T-cell (primary cell): ENCODE measurements at regions not wholly inside any gene's neighbourhood (a gene's known extent, or its start where the extent isn't known, plus 50 kb on each side); places are given as distances from the start of the nearest gene placed in this dataset.
A peak's percentile ranks its signal among the peaks of the same experiment; 100 is the strongest.

ENCODE experiments used
- ATAC-seq, 4 experiments: fragments of 200-7000 bp in 3 of 4; fragments of 150-1000 bp in 1 of 4; cut with Tn5 transposase; replicated peaks in 1 of 4; 1 replicate in 3 of 4; 2 replicates in 1 of 4; pipeline ENCODE4 v1.10.0; 2021; ENCODE audit warnings: moderate library complexity in 3 of 4, mild to moderate bottlenecking in 2 of 4, moderate number of reproducible peaks in 1 of 4
- CTCF ChIA-PET, 2 donors: fragments of 300-600 bp; sonication (Branson Sonifier 250); formaldehyde crosslinking; loops; one replicate each; lab custom pipeline; 2022; ENCODE audit warnings: antibody characterized with exemption in 2 of 2; lab: Charles Lee
- POLR2A ChIA-PET, 2 donors: fragments of 300-600 bp; sonication (Branson Sonifier 250); formaldehyde crosslinking; loops; one replicate each; lab custom pipeline; 2022; ENCODE audit warnings: antibody characterized with exemption in 2 of 2; lab: Charles Lee
- DNase-seq, 35 experiments: peaks; one replicate each; pipeline versions ENCODE4 v3.0.0 to v3.0.0-alpha.2; 2013 to 2023
- H3K27ac ChIP-seq: one replicate; pipeline ENCODE4 v1.5.1; 2013; ENCODE audit warnings: low read length
- H3K27me3 ChIP-seq, 2 experiments: replicated peaks in 1 of 2; 1 replicate in 1 of 2; 2 replicates in 1 of 2; pipeline versions ENCODE4 v1.6.1 to v1.7.0; 2013; ENCODE audit warnings: low read length in 1 of 2, mixed read lengths in 1 of 2; ENCODE audit not compliant: control insufficient read depth in 2 of 2, insufficient read depth in 2 of 2; ENCODE audit errors: extremely low read depth in 1 of 2
- H3K36me3 ChIP-seq, 2 donors: 1 replicate in 1 of 2; 2 replicates in 1 of 2; pipeline versions ENCODE4 v1.6.1 to v1.7.0; 2013; ENCODE audit warnings: low read length in 1 of 2; ENCODE audit not compliant: control insufficient read depth in 2 of 2, insufficient read depth in 1 of 2; ENCODE audit errors: extremely low read depth in 1 of 2
- H3K4me1 ChIP-seq, 2 experiments: 1 replicate in 1 of 2; 2 replicates in 1 of 2; pipeline versions ENCODE4 v1.6.1 to v1.7.0; 2013; ENCODE audit warnings: low read length in 2 of 2, mixed read lengths in 1 of 2; ENCODE audit not compliant: insufficient read depth in 2 of 2, control insufficient read depth in 1 of 2; ENCODE audit errors: extremely low read depth in 1 of 2
- H3K4me3 ChIP-seq, 2 donors: 1 replicate in 1 of 2; 2 replicates in 1 of 2; pipeline versions ENCODE4 v1.5.1 to v1.7.0; 2013; ENCODE audit warnings: mild to moderate bottlenecking in 2 of 2, low read length in 1 of 2, moderate library complexity in 1 of 2; ENCODE audit not compliant: control insufficient read depth in 1 of 2; ENCODE audit errors: extremely low read depth in 1 of 2
- H3K9me3 ChIP-seq: 2 replicates; pipeline ENCODE4 v1.7.0; 2013
- H3K27ac Mint-ChIP-seq, 2 donors: one replicate each; pipeline ENCODE4 v1.8.0; 2020 to 2021; ENCODE audit warnings: mild to moderate bottlenecking in 2 of 2, mixed read lengths in 2 of 2
- H3K27me3 Mint-ChIP-seq, 2 donors: one replicate each; pipeline ENCODE4 v1.8.0; 2021 to 2022; ENCODE audit warnings: mixed read lengths in 2 of 2
- H3K36me3 Mint-ChIP-seq: one replicate; pipeline ENCODE4 v1.8.0; 2021; ENCODE audit warnings: mixed read lengths
- H3K4me1 Mint-ChIP-seq, 3 donors: one replicate each; pipeline ENCODE4 v1.8.0; 2020 to 2022; ENCODE audit warnings: mixed read lengths in 3 of 3, mild to moderate bottlenecking in 1 of 3
- H3K4me3 Mint-ChIP-seq, 3 donors: one replicate each; pipeline ENCODE4 v1.8.0; 2020 to 2022; ENCODE audit warnings: mild to moderate bottlenecking in 3 of 3, mixed read lengths in 3 of 3, moderate library complexity in 3 of 3
- H3K9me3 Mint-ChIP-seq, 3 donors: one replicate each; pipeline ENCODE4 v1.8.0; 2020 to 2022; ENCODE audit warnings: mixed read lengths in 3 of 3
- WGBS: methylation state at CpG from one replicate; pipeline ENCODE4 v1.1.5; 2013; ENCODE audit warnings: missing lambda C conversion rate; ENCODE audit not compliant: insufficient coverage; 5-methylcytosine and 5-hydroxymethylcytosine counted together

- Histone ChIP-seq H3K36me3 (no peaks in the 10 kb centered on the region), H3K9me3 (no peaks in the 10 kb centered on the region), H3K4me3 (no peak overlapping the region), H3K27ac (no peak overlapping the region), H3K27me3 (no peaks in the 10 kb centered on the region), H3K4me1 (peaks cover 27 to 34% of the 10 kb centered on the region in 2 experiments)
- Mint-ChIP-seq H3K9me3 (no peaks in the 10 kb centered on the region), H3K4me3 (no peak overlapping the region), H3K36me3 (no peaks in the 10 kb centered on the region), H3K27me3 (no peaks in the 10 kb centered on the region), H3K4me1 (peaks cover 0 to 8% (median 2%) of the 10 kb centered on the region in 3 donors), H3K27ac (no peak overlapping the region)
- no peak for ATAC-seq
- CTCF ChIA-PET = interaction anchor here (0.5 to 1.1 kb wide), 6 partner anchors 14 to 555 kb away, joined by 3 read pairs; no protein-coding TSS in a partner anchor
- POLR2A ChIA-PET = interaction anchor here in 1 of 2 donors (0.6 kb wide), 1 partner anchor 33 kb away, joined by 3 read pairs; no protein-coding TSS in a partner anchor
- WGBS = 96% methylated on average over 3 of the region's 7 CpGs
- DNase-seq = no peak
These were observed 69.6 kb upstream of the ADO start for GRCh38 chr10:62734781-62735463.

GRCh38 chr10:62735464-62736167 lies 68.9 kb upstream of the ADO start:
- Histone ChIP-seq H3K9me3 (no peaks in the 10 kb centered on the region), H3K4me3 (no peak overlapping the region), H3K36me3 (no peaks in the 10 kb centered on the region), H3K4me1 (peaks cover 27 to 34% of the 10 kb centered on the region in 2 experiments), H3K27me3 (no peaks in the 10 kb centered on the region), H3K27ac (no peak overlapping the region)
- Mint-ChIP-seq H3K36me3 (no peaks in the 10 kb centered on the region), H3K9me3 (no peaks in the 10 kb centered on the region), H3K4me3 (no peak overlapping the region), H3K4me1 (peaks cover 0 to 8% (median 2%) of the 10 kb centered on the region in 3 donors), H3K27me3 (no peaks in the 10 kb centered on the region), H3K27ac (no peak overlapping the region)
- WGBS = no CpG with 5 or more reads among the region's 2 CpGs
- peak in 1 of 35 experiments; percentile 16 for DNase-seq
- CTCF ChIA-PET = no interaction called here
- POLR2A ChIA-PET = interaction anchor here in 1 of 2 donors (0.6 kb wide), 1 partner anchor 33 kb away, joined by 3 read pairs; no protein-coding TSS in a partner anchor
- ATAC-seq = no peak

- WGBS = no CpG with 5 or more reads among the region's 2 CpGs
- no peaks in the 10 kb centered on the region for H3K27me3 ChIP-seq
- H3K4me1 Mint-ChIP-seq = peaks cover 0 to 8% (median 2%) of the 10 kb centered on the region in 3 donors
- H3K27ac ChIP-seq = no peak overlapping the region
- POLR2A ChIA-PET = no interaction called here
- no peaks in the 10 kb centered on the region for H3K27me3 Mint-ChIP-seq
- DNase-seq (no peak), ATAC-seq (no peak)
- peaks cover 27 to 34% of the 10 kb centered on the region in 2 experiments for H3K4me1 ChIP-seq
- H3K36me3 Mint-ChIP-seq = no peaks in the 10 kb centered on the region
- H3K4me3 ChIP-seq = no peak overlapping the region
- H3K9me3 ChIP-seq = no peaks in the 10 kb centered on the region
- CTCF ChIA-PET = interaction anchor here in 1 of 2 donors (0.6 kb wide), 1 partner anchor 887 kb away, joined by 6 read pairs; no protein-coding TSS in a partner anchor
- H3K9me3 Mint-ChIP-seq = no peaks in the 10 kb centered on the region
- H3K4me3 Mint-ChIP-seq = no peak overlapping the region
- no peaks in the 10 kb centered on the region for H3K36me3 ChIP-seq
- H3K27ac Mint-ChIP-seq = no peak overlapping the region
These were observed 68.4 kb upstream of the ADO start for GRCh38 chr10:62736168-62736546.

DNA sequence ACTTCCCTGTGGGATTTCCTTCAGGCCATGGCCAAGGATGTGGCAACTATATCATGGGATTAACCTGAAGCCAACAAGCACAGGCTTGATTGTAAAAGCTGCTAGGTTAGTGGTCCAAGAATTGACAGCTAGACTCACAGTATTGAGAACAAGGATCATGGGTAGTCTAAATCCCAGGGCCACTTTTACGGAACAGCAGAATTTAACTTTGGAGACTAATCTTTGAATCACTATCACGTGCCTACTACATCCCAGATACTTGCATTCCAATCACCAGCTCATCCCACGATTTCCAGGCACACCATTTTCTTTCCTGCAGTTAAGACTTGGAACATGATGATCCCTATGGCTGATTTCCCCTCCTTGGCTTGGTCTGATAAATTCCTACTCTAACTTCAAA lies 65.6 kb upstream of the ADO start:
- no peak overlapping the region for H3K27ac ChIP-seq
- ChIA-PET POLR2A (no interaction called here), CTCF (no interaction called here)
- H3K4me1 ChIP-seq = peaks cover 9 to 16% of the 10 kb centered on the region in 2 experiments
- 56% methylated on average over 3 of the region's 3 CpGs for WGBS
- H3K4me3 Mint-ChIP-seq = no peak overlapping the region
- H3K4me1 Mint-ChIP-seq = peaks cover 0 to 6% (median 2%) of the 10 kb centered on the region in 3 donors
- H3K4me3 ChIP-seq = no peak overlapping the region
- H3K36me3 ChIP-seq = no peaks in the 10 kb centered on the region
- H3K36me3 Mint-ChIP-seq = no peaks in the 10 kb centered on the region
- H3K27me3 Mint-ChIP-seq = no peaks in the 10 kb centered on the region
- no peaks in the 10 kb centered on the region for H3K27me3 ChIP-seq
- no peak for ATAC-seq
- no peak overlapping the region for H3K27ac Mint-ChIP-seq
- no peak for DNase-seq
- no peaks in the 10 kb centered on the region for H3K9me3 ChIP-seq
- no peaks in the 10 kb centered on the region for H3K9me3 Mint-ChIP-seq

DNA sequence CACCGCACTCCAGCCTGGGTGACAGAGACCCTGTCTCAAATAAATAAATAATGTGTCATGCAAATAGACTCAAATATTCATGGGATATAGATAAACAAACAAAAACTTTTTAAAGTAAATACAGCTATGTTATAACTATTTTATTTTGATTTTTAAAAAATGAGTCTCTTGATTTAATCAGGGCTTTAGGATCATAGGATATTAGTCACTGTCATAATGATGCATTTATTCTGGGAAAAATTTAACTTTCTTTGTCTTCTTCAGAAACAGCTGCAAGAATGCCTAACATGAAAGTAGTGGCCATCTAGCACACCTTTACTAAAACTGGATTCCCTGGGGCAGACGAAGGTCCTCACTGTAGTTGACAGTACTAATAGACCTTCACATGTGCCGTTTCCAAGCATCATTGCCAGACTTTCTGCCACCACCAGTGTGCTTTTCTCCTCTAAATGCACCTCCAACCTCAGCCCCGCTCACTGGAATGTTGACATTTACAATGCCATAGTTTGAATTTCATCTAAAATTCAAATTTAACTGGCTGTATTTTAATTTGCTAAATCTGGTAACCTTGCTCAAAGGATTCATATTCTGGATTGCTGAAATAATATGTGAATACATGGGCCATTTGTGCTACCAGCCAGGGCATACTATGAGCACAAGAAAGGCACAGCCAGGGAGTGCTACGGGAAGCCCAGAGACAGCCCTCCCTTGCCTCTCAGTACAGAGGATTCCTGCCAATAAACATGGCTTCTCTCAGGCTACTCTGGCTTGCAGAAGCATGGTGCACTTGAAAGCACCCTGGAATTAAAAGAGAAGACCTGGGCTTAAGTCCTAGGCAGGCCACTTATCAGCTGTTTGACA lies 63.4 kb upstream of the ADO start:
- Histone ChIP-seq H3K4me3 (no peak overlapping the region), H3K27me3 (no peaks in the 10 kb centered on the region), H3K9me3 (no peaks in the 10 kb centered on the region), H3K4me1 (peaks cover 0 to 4% of the 10 kb centered on the region in 2 experiments), H3K27ac (no peak overlapping the region), H3K36me3 (no peaks in the 10 kb centered on the region)
- 89% methylated on average over 3 of the region's 5 CpGs for WGBS
- no peak overlapping the region for H3K4me3 Mint-ChIP-seq
- DNase-seq = no peak
- H3K36me3 Mint-ChIP-seq = no peaks in the 10 kb centered on the region
- peaks cover 0 to 6% (median 2%) of the 10 kb centered on the region in 3 donors for H3K4me1 Mint-ChIP-seq
- H3K9me3 Mint-ChIP-seq = no peaks in the 10 kb centered on the region
- CTCF ChIA-PET = no interaction called here
- POLR2A ChIA-PET = interaction anchor here in 1 of 2 donors (0.5 kb wide), 1 partner anchor 57 kb away, joined by 3 read pairs; no protein-coding TSS in a partner anchor
- ATAC-seq = no peak
- no peak overlapping the region for H3K27ac Mint-ChIP-seq
- no peaks in the 10 kb centered on the region for H3K27me3 Mint-ChIP-seq

GRCh38 chr10:62741996-62742395 lies 62.5 kb upstream of the ADO start:
- Mint-ChIP-seq H3K4me1 (peaks cover 0 to 4% (median 0%) of the 10 kb centered on the region in 3 donors), H3K36me3 (no peaks in the 10 kb centered on the region), H3K4me3 (no peak overlapping the region), H3K9me3 (no peaks in the 10 kb centered on the region), H3K27ac (no peak overlapping the region), H3K27me3 (no peaks in the 10 kb centered on the region)
- Histone ChIP-seq H3K27me3 (no peaks in the 10 kb centered on the region), H3K4me3 (no peak overlapping the region), H3K27ac (no peak overlapping the region), H3K4me1 (no peaks in the 10 kb centered on the region), H3K36me3 (no peaks in the 10 kb centered on the region), H3K9me3 (no peaks in the 10 kb centered on the region)
- 100% methylated on average over 1 of the region's 7 CpGs for WGBS
- POLR2A ChIA-PET = interaction anchor here in 1 of 2 donors (0.5 kb wide), 1 partner anchor 56 kb away, joined by 3 read pairs; no protein-coding TSS in a partner anchor
- DNase-seq = no peak
- no peak for ATAC-seq
- CTCF ChIA-PET = interaction anchor here in 1 of 2 donors (0.6 kb wide), 1 partner anchor 820 kb away, joined by 3 read pairs; no protein-coding TSS in a partner anchor
